Ishikawa (cell line): ENCODE measurements at regions not wholly inside any gene's neighbourhood (a gene's known extent, or its start where the extent isn't known, plus 50 kb on each side); places are given as distances from the start of the nearest gene placed in this dataset.

ENCODE experiments used
- CEBPB ChIP-seq: IDR thresholded peaks from 2 replicates; pipeline ENCODE4 v1.6.1; 2012
- CREB1 ChIP-seq: IDR thresholded peaks from 2 replicates; pipeline ENCODE4 v1.6.1; 2012; ENCODE audit warnings: low read depth
- EGR1 ChIP-seq: IDR thresholded peaks from 2 replicates; pipeline ENCODE4 v1.6.1; 2012
- EP300 ChIP-seq: IDR thresholded peaks from 2 replicates; pipeline ENCODE4 v1.6.1; 2012; ENCODE audit warnings: borderline replicate concordance
- FOXM1 ChIP-seq: IDR thresholded peaks from 2 replicates; pipeline ENCODE4 v1.6.1; 2012; ENCODE audit warnings: low read depth, borderline replicate concordance
- MAX ChIP-seq: IDR thresholded peaks from 2 replicates; pipeline ENCODE4 v1.6.1; 2012
- NFIC ChIP-seq: IDR thresholded peaks from 2 replicates; pipeline ENCODE4 v1.6.1; 2012
- RAD21 ChIP-seq: IDR thresholded peaks from 2 replicates; pipeline ENCODE4 v1.6.1; 2012; ENCODE audit warnings: low read depth
- TAF1 ChIP-seq: IDR thresholded peaks from 2 replicates; pipeline ENCODE4 v1.6.1; 2012; ENCODE audit warnings: low read depth, mild to moderate bottlenecking
- TCF12 ChIP-seq: IDR thresholded peaks from 2 replicates; pipeline ENCODE4 v1.6.1; 2012; ENCODE audit warnings: low read depth
- TEAD4 ChIP-seq: IDR thresholded peaks from 2 replicates; pipeline ENCODE4 v1.6.1; 2012
- USF1 ChIP-seq: IDR thresholded peaks from 2 replicates; pipeline ENCODE4 v1.6.1; 2012
- YY1 ChIP-seq: IDR thresholded peaks from 2 replicates; pipeline ENCODE4 v1.6.1; 2012; ENCODE audit warnings: low read depth
- ZBTB7A ChIP-seq: IDR thresholded peaks from 2 replicates; pipeline ENCODE4 v1.6.1; 2012; ENCODE audit warnings: low read depth
- TF ChIP-seq, protein P1 (sequence below): IDR thresholded peaks from 2 replicates; pipeline ENCODE4 v1.6.1; 2012; ENCODE audit warnings: low read depth, mild to moderate bottlenecking

DNA sequence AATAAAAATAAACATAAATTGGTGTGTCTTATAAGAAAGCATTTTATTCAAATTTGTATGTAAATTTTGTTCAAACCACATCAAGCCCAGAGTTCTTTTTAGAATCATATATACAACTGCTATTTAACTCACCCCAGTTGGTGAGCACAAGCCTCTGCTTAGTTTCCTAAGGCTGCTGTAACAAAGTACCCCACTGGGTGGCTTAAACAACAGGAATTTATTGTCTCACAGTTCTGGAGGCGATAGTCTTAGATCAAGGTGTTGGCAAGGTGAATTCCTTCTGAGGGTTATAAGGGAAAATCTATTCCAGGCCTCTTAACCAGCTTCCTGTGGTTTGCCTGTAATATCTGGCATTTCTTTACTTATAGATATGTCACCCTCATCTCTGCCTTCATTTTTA, 1133.5 kb downstream of the OLFM4 start:
- TF ChIP-seq, protein P1, sequence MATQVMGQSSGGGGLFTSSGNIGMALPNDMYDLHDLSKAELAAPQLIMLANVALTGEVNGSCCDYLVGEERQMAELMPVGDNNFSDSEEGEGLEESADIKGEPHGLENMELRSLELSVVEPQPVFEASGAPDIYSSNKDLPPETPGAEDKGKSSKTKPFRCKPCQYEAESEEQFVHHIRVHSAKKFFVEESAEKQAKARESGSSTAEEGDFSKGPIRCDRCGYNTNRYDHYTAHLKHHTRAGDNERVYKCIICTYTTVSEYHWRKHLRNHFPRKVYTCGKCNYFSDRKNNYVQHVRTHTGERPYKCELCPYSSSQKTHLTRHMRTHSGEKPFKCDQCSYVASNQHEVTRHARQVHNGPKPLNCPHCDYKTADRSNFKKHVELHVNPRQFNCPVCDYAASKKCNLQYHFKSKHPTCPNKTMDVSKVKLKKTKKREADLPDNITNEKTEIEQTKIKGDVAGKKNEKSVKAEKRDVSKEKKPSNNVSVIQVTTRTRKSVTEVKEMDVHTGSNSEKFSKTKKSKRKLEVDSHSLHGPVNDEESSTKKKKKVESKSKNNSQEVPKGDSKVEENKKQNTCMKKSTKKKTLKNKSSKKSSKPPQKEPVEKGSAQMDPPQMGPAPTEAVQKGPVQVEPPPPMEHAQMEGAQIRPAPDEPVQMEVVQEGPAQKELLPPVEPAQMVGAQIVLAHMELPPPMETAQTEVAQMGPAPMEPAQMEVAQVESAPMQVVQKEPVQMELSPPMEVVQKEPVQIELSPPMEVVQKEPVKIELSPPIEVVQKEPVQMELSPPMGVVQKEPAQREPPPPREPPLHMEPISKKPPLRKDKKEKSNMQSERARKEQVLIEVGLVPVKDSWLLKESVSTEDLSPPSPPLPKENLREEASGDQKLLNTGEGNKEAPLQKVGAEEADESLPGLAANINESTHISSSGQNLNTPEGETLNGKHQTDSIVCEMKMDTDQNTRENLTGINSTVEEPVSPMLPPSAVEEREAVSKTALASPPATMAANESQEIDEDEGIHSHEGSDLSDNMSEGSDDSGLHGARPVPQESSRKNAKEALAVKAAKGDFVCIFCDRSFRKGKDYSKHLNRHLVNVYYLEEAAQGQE: no peak
- TF ChIP-seq EGR1: no peak
- TF ChIP-seq YY1: no peak
- TF ChIP-seq TCF12: no peak
- no peak for TF ChIP-seq FOXM1
- TF ChIP-seq CEBPB: no peak
- TF ChIP-seq RAD21: no peak
- TF ChIP-seq USF1: no peak
- no peak for TF ChIP-seq ZBTB7A
- no peak for TF ChIP-seq TEAD4
- TF ChIP-seq MAX: no peak
- TF ChIP-seq NFIC: no peak
- no peak for TF ChIP-seq CREB1
- no peak for TF ChIP-seq EP300
- TF ChIP-seq TAF1: no peak

GRCh38 chr13:54165581-54166215, 1137.1 kb downstream of the OLFM4 start:
- TF ChIP-seq EP300 (no peak), USF1 (no peak), NFIC (no peak), YY1 (no peak), TAF1 (no peak), ZBTB7A (no peak)
- TF ChIP-seq, protein P1: no peak

GRCh38 chr13:54173996-54174395, 1145.4 kb downstream of the OLFM4 start:
- TF ChIP-seq TEAD4 (peak; percentile 30; the same call in 1 of the 2 replicates), NFIC (no peak)

- no peak for TF ChIP-seq MAX
- TF ChIP-seq RAD21: no peak
- TF ChIP-seq EGR1: no peak
- TF ChIP-seq FOXM1: no peak
- TF ChIP-seq TAF1: no peak
- TF ChIP-seq NFIC: no peak
- TF ChIP-seq CREB1: no peak
- TF ChIP-seq EP300: no peak
- no peak for TF ChIP-seq TCF12
- TF ChIP-seq CEBPB: no peak
These were observed 1146.9 kb downstream of the OLFM4 start for GRCh38 chr13:54175466-54175865.

DNA sequence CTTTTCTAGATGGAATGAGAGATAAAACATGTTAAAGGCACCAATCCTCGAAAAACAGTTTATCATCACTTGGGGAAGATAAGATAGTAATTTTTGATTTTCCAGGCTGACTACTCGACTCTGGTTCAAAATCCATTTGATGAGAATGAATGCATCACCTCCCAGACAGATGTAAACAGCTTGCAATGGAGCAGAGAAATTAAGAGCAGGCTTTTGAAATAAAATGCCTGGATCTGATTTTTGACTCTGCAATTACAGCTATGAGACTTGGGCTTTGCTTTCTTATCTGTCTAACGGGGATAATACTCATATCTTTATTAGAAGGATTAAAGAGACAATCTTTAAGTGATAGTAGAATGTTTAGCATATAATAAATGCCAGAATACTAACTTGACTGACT, 1148.9 kb downstream of the OLFM4 start:
- TF ChIP-seq EGR1 (no peak), USF1 (no peak), YY1 (no peak), ZBTB7A (no peak), FOXM1 (no peak), TCF12 (no peak), NFIC (no peak), RAD21 (no peak), EP300 (no peak)

- TF ChIP-seq TAF1 (no peak), NFIC (no peak), RAD21 (no peak), TEAD4 (no peak), EP300 (no peak), CREB1 (no peak), FOXM1 (no peak), CEBPB (no peak), YY1 (no peak), ZBTB7A (no peak), USF1 (no peak), EGR1 (no peak), MAX (no peak), TCF12 (no peak)
- TF ChIP-seq, protein P1: no peak
These were observed 1154.6 kb downstream of the OLFM4 start for GRCh38 chr13:54183166-54183565.
